ENCODE measurements at regions not wholly inside any gene's neighbourhood (a gene's known extent, or its start where the extent isn't known, plus 50 kb on each side); places are given as distances from the start of the nearest gene placed in this dataset.

- Histone ChIP-seq H3K27ac (no peak overlapping the region), H3K4me3 (no peak overlapping the region), H3K9me3 (no peaks in the 10 kb centered on the region), H3K4me1 (no peaks in the 10 kb centered on the region), H3K27me3 (no peaks in the 10 kb centered on the region), H3K36me3 (no peaks in the 10 kb centered on the region)
- TF ChIP-seq POLR2A (IDR thresholded peaks at IDR 0.05) (no peak), CTCF (IDR thresholded peaks at IDR 0.05) (no peak)
- DNase-seq = no peak
These were observed 140.0 kb downstream of the CHRM3 start for GRCh38 chr1:239526391-239526790.

GRCh38 chr1:239527051-239527693 lies 140.8 kb downstream of the CHRM3 start:
- Histone ChIP-seq H3K9me3 (no peaks in the 10 kb centered on the region), H3K27me3 (no peaks in the 10 kb centered on the region), H3K36me3 (no peaks in the 10 kb centered on the region), H3K4me1 (no peaks in the 10 kb centered on the region), H3K27ac (no peak overlapping the region), H3K4me3 (no peak overlapping the region)
- no peak for DNase-seq
- TF ChIP-seq CTCF (IDR thresholded peaks at IDR 0.05) = no peak
- TF ChIP-seq POLR2A (IDR thresholded peaks at IDR 0.05) = no peak

- TF ChIP-seq POLR2A (IDR thresholded peaks at IDR 0.05) (no peak), CTCF (IDR thresholded peaks at IDR 0.05) (no peak)
- H3K36me3 ChIP-seq = no peaks in the 10 kb centered on the region
- no peak overlapping the region for H3K27ac ChIP-seq
These were observed 149.9 kb downstream of the CHRM3 start for GRCh38 chr1:239536165-239536849.

DNA sequence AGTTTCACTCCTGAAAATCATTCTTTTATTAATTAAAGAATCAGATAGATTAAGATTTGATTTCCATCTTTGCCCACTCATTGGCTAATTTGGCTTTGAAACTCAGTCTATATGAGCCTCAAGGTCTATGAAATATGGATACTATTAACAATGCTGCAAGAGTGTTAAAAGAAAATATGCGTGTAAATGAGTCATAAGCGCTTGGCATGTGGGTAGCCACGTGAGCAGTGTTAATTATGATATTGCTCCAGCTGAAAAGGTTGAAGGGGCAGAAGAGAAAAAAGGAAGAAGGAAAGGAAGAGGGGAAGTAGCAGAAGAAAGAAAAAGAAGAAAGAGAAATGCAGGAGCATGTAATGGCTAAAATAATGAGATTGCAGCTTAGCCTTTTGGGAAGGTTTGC lies 151.4 kb downstream of the CHRM3 start:
- no peaks in the 10 kb centered on the region for H3K4me1 ChIP-seq
- no peak for DNase-seq
- H3K9me3 ChIP-seq = no peaks in the 10 kb centered on the region
- no peak for TF ChIP-seq POLR2A (IDR thresholded peaks at IDR 0.05)
- no peak for TF ChIP-seq CTCF (IDR thresholded peaks at IDR 0.05)
- no peak overlapping the region for H3K4me3 ChIP-seq
- no peaks in the 10 kb centered on the region for H3K27me3 ChIP-seq
- no peak overlapping the region for H3K27ac ChIP-seq
- no peaks in the 10 kb centered on the region for H3K36me3 ChIP-seq

More at GRCh38 chr1:239536165-239536849, 149.9 kb downstream of the CHRM3 start:
- Histone ChIP-seq H3K27me3 (no peaks in the 10 kb centered on the region), H3K4me3 (no peak overlapping the region), H3K9me3 (no peaks in the 10 kb centered on the region), H3K4me1 (no peaks in the 10 kb centered on the region)
- no peak for DNase-seq

- H3K4me3 ChIP-seq = no peak overlapping the region
- no peak for TF ChIP-seq CTCF (IDR thresholded peaks at IDR 0.05)
- no peak for TF ChIP-seq POLR2A (IDR thresholded peaks at IDR 0.05)
- H3K4me1 ChIP-seq = no peaks in the 10 kb centered on the region
- H3K27me3 ChIP-seq = no peaks in the 10 kb centered on the region
- no peak overlapping the region for H3K27ac ChIP-seq
- H3K36me3 ChIP-seq = no peaks in the 10 kb centered on the region
- no peak for DNase-seq
- no peaks in the 10 kb centered on the region for H3K9me3 ChIP-seq
These were observed 152.0 kb downstream of the CHRM3 start for GRCh38 chr1:239538239-239538988.
